GM23338 (cell line): ENCODE measurements at regions not wholly inside any gene's neighbourhood (a gene's known extent, or its start where the extent isn't known, plus 50 kb on each side); places are given as distances from the start of the nearest gene placed in this dataset.

Experiments
- CTCF ChIP-seq, 2 experiments: fragments of 200-600 bp in 1 of 2; sonication (generic) in 1 of 2; conservative IDR thresholded peaks; 2 replicates each; pipeline versions ENCODE4 v1.5.1 to v1.6.1; 2016 to 2017; ENCODE audit warnings: antibody characterized with exemption in 2 of 2, low read depth in 2 of 2, mild to moderate bottlenecking in 2 of 2, moderate library complexity in 1 of 2
- ETS1 ChIP-seq: IDR thresholded peaks from 2 replicates; pipeline ENCODE4 v1.6.1; 2016; ENCODE audit warnings: antibody characterized with exemption
- EZH2phosphoT487 ChIP-seq: fragments of 200-600 bp; sonication (generic); IDR thresholded peaks from one replicate; pipeline ENCODE4 v1.8.1; 2018; ENCODE audit warnings: antibody characterized with exemption; ENCODE audit not compliant: unreplicated experiment
- NANOG ChIP-seq: IDR thresholded peaks from 2 replicates; pipeline ENCODE4 v1.6.1; 2016; ENCODE audit warnings: antibody characterized with exemption, borderline replicate concordance
- POLR2AphosphoS5 ChIP-seq: IDR thresholded peaks from 2 replicates; pipeline ENCODE4 v1.6.1; 2016; ENCODE audit warnings: antibody characterized with exemption, low read depth

- TF ChIP-seq NANOG (no peak), ETS1 (no peak), EZH2phosphoT487 (no peak), POLR2AphosphoS5 (no peak), CTCF (conservative IDR thresholded peaks at IDR 0.05; ENCODE audit: low read depth in 2 of 2) (no peak)
Measured at GRCh38 chr13:36528105-36528504, 95.8 kb downstream of the CCNA1 start.
